ENCODE measurements at regions not wholly inside any gene's neighbourhood (a gene's known extent, or its start where the extent isn't known, plus 50 kb on each side); places are given as distances from the start of the nearest gene placed in this dataset.
"Not testable (repeated sequence)": the region's sequence is repeated elsewhere in the genome, so short reads cannot be mapped to it uniquely, and the experiment has no call there.

- intact Hi-C loops (cut with DNase I; ENCODE audit: low total_unique reads), result no loop called here
- in situ Hi-C loops (cut with MboI; ENCODE audit: low sequenced_read_pairs in 4 of 4), result no loop called here
These were observed 659.1 kb downstream of the TDRD15 start for GRCh38 chr2:21782866-21783265.

GRCh38 chr2:21787941-21788340, 664.2 kb downstream of the TDRD15 start:
- Histone ChIP-seq H3K36me3 (no peaks in the 10 kb centered on the region), H3K27me3 (no peaks in the 10 kb centered on the region), H3K9me3 (no peaks in the 10 kb centered on the region), H3K27ac (no peak overlapping the region), H3K4me1 (no peaks in the 10 kb centered on the region), H3K4me3 (no peak overlapping the region)
- intact Hi-C loops (cut with DNase I; ENCODE audit: low total_unique reads) (no loop called here), in situ Hi-C loops (cut with MboI; ENCODE audit: low sequenced_read_pairs in 4 of 4) (no loop called here)
- DNase-seq (no peak), ATAC-seq (no peak)
- no peak for TF ChIP-seq POLR2A (IDR thresholded peaks at IDR 0.05)
- TF ChIP-seq CTCF (IDR thresholded peaks at IDR 0.05 in 4 of 5, conservative IDR thresholded peaks at IDR 0.05 in 1 of 5), result no peak

More at GRCh38 chr2:21782866-21783265, 659.1 kb downstream of the TDRD15 start:
- Histone ChIP-seq H3K9me3 (no peaks in the 10 kb centered on the region), H3K27ac (no peak overlapping the region), H3K27me3 (no peaks in the 10 kb centered on the region), H3K36me3 (no peaks in the 10 kb centered on the region), H3K4me3 (no peak overlapping the region), H3K4me1 (no peaks in the 10 kb centered on the region)
- no peak for ATAC-seq
- TF ChIP-seq CTCF (IDR thresholded peaks at IDR 0.05 in 4 of 5, conservative IDR thresholded peaks at IDR 0.05 in 1 of 5) (no peak), POLR2A (IDR thresholded peaks at IDR 0.05) (no peak)
- DNase-seq, result no peak

GRCh38 chr2:21790311-21790710, 666.5 kb downstream of the TDRD15 start:
- H3K9me3 ChIP-seq; in situ Hi-C loops (cut with MboI; ENCODE audit: low sequenced_read_pairs in 4 of 4); intact Hi-C loops (cut with DNase I; ENCODE audit: low total_unique reads); H3K27me3 ChIP-seq; ATAC-seq; H3K4me3 ChIP-seq; H3K27ac ChIP-seq; H3K4me1 ChIP-seq; H3K36me3 ChIP-seq; DNase-seq: not testable (repeated sequence)

GRCh38 chr2:21792571-21792970, 668.8 kb downstream of the TDRD15 start:
- no peak for TF ChIP-seq POLR2A (IDR thresholded peaks at IDR 0.05)
- in situ Hi-C loops (cut with MboI; ENCODE audit: low sequenced_read_pairs in 4 of 4) (no loop called here), intact Hi-C loops (cut with DNase I; ENCODE audit: low total_unique reads) (no loop called here)
- ATAC-seq (no peak), DNase-seq (no peak)
- H3K27ac ChIP-seq, result no peak overlapping the region
- no peaks in the 10 kb centered on the region for H3K4me1 ChIP-seq
- no peaks in the 10 kb centered on the region for H3K27me3 ChIP-seq
- no peaks in the 10 kb centered on the region for H3K9me3 ChIP-seq
- H3K4me3 ChIP-seq, result no peak overlapping the region
- H3K36me3 ChIP-seq, result no peaks in the 10 kb centered on the region

GRCh38 chr2:21793461-21793860, 669.7 kb downstream of the TDRD15 start:
- no peak for TF ChIP-seq CTCF (IDR thresholded peaks at IDR 0.05 in 4 of 5, conservative IDR thresholded peaks at IDR 0.05 in 1 of 5)
- TF ChIP-seq POLR2A (IDR thresholded peaks at IDR 0.05), result no peak
- no peaks in the 10 kb centered on the region for H3K36me3 ChIP-seq
- intact Hi-C loops (cut with DNase I; ENCODE audit: low total_unique reads), result no loop called here

GRCh38 chr2:21794611-21795010, 670.8 kb downstream of the TDRD15 start:
- intact Hi-C loops (cut with DNase I; ENCODE audit: low total_unique reads), result no loop called here
- Histone ChIP-seq H3K4me1 (no peaks in the 10 kb centered on the region), H3K36me3 (no peaks in the 10 kb centered on the region), H3K4me3 (no peak overlapping the region), H3K9me3 (no peaks in the 10 kb centered on the region), H3K27me3 (no peaks in the 10 kb centered on the region), H3K27ac (no peak overlapping the region)
- in situ Hi-C loops (cut with MboI; ENCODE audit: low sequenced_read_pairs in 4 of 4), result no loop called here
- TF ChIP-seq POLR2A (IDR thresholded peaks at IDR 0.05), result no peak
- DNase-seq (no peak), ATAC-seq (no peak)

More at GRCh38 chr2:21793461-21793860, 669.7 kb downstream of the TDRD15 start:
- Histone ChIP-seq H3K27ac (no peak overlapping the region), H3K4me3 (no peak overlapping the region), H3K4me1 (no peaks in the 10 kb centered on the region), H3K9me3 (no peaks in the 10 kb centered on the region), H3K27me3 (no peaks in the 10 kb centered on the region)
- ATAC-seq (no peak), DNase-seq (no peak)
- in situ Hi-C loops (cut with MboI; ENCODE audit: low sequenced_read_pairs in 4 of 4), result no loop called here

Measured in gastrocnemius medialis (tissue), 4 donors.